NB4 (cell line): ENCODE measurements at regions not wholly inside any gene's neighbourhood (a gene's known extent, or its start where the extent isn't known, plus 50 kb on each side); places are given as distances from the start of the nearest gene placed in this dataset.

Experiments used
- CTCF ChIP-seq: IDR thresholded peaks from one replicate; pipeline ENCODE4 v1.5.1; 2012; ENCODE audit warnings: low read depth, low read length
- MAX ChIP-seq: IDR thresholded peaks from 2 replicates; pipeline ENCODE4 v1.6.1; 2011; ENCODE audit warnings: low read depth, low read length
- POLR2A ChIP-seq: IDR thresholded peaks from 2 replicates; pipeline ENCODE4 v1.6.1; 2011; ENCODE audit warnings: mild to moderate bottlenecking; ENCODE audit not compliant: insufficient read length; ENCODE audit errors: extremely low read depth

- TF ChIP-seq CTCF = no peak
- no peak for TF ChIP-seq MAX
- TF ChIP-seq POLR2A = no peak
Observed at GRCh38 chr16:51951668-51952298, 595.2 kb downstream of the TOX3 start.
